ENCODE measurements at regions not wholly inside any gene's neighbourhood (a gene's known extent, or its start where the extent isn't known, plus 50 kb on each side); places are given as distances from the start of the nearest gene placed in this dataset.

DNA sequence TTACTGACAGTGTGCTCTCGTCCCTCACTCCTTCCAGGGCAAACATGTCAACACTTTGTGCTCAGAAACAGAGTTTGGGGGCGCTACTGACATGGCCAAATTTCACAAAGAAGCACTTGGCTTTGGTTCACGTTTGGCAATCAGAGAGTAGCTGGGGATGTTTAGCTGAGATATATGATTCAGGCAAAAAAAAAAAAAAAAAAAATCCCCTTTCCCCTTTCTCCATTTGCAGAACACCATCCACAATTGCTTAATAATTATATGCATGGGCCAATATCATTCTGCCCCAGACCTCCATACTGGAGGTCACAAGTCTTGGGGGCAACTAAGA is 128.4 kb upstream of the ADGRF1 start:
- no peak for TF ChIP-seq CTCF (IDR thresholded peaks at IDR 0.05; ENCODE audit: unreplicated experiment)
- no peaks in the 10 kb centered on the region for H3K27me3 Mint-ChIP-seq (ENCODE audit: unreplicated experiment)
- DNase-seq (ENCODE audit: low spot score), result no peak
- no peaks in the 10 kb centered on the region for H3K36me3 Mint-ChIP-seq (ENCODE audit: low read depth, unreplicated experiment)
- no peaks in the 10 kb centered on the region for H3K9me3 Mint-ChIP-seq (ENCODE audit: unreplicated experiment)
- peaks cover 8% of the 10 kb centered on the region for H3K4me1 Mint-ChIP-seq (ENCODE audit: unreplicated experiment)
- no peak overlapping the region for H3K27ac Mint-ChIP-seq (ENCODE audit: unreplicated experiment)
- H3K4me3 Mint-ChIP-seq (ENCODE audit: unreplicated experiment), result no peak overlapping the region

GRCh38 chr6:47169785-47170616 is 127.9 kb upstream of the ADGRF1 start:
- Mint-ChIP-seq H3K36me3 (ENCODE audit: low read depth, unreplicated experiment) (no peaks in the 10 kb centered on the region), H3K4me3 (ENCODE audit: unreplicated experiment) (no peak overlapping the region), H3K9me3 (ENCODE audit: unreplicated experiment) (no peaks in the 10 kb centered on the region), H3K4me1 (ENCODE audit: unreplicated experiment) (peaks cover 8% of the 10 kb centered on the region), H3K27ac (ENCODE audit: unreplicated experiment) (no peak overlapping the region), H3K27me3 (ENCODE audit: unreplicated experiment) (no peaks in the 10 kb centered on the region)
- TF ChIP-seq CTCF (IDR thresholded peaks at IDR 0.05; ENCODE audit: unreplicated experiment), result no peak
- no peak for DNase-seq (ENCODE audit: low spot score)

DNA sequence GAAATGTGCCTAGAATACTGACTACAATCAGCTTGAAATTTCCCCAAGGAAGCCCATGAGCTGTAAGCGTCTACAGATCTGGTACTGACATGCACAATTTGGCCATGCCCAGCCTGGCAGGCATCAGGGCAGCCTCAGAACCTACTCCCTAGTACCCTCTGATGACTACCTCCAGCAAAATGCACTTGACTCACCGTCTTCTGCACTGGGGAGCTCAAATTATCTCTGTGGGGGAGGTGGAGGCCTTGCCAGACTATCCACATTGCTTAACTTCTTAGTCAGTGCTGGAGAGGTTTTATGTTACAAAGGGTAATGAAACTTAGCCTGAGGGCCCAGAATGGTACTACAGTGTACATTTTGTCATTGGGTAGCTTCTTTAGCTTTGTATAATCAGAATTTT is 126.0 kb upstream of the ADGRF1 start:
- no peak for TF ChIP-seq CTCF (IDR thresholded peaks at IDR 0.05; ENCODE audit: unreplicated experiment)
- H3K9me3 Mint-ChIP-seq (ENCODE audit: unreplicated experiment), result no peaks in the 10 kb centered on the region
- H3K4me3 Mint-ChIP-seq (ENCODE audit: unreplicated experiment), result no peak overlapping the region
- H3K27ac Mint-ChIP-seq (ENCODE audit: unreplicated experiment), result no peak overlapping the region
- no peaks in the 10 kb centered on the region for H3K27me3 Mint-ChIP-seq (ENCODE audit: unreplicated experiment)
- H3K4me1 Mint-ChIP-seq (ENCODE audit: unreplicated experiment), result peaks cover 8% of the 10 kb centered on the region
- H3K36me3 Mint-ChIP-seq (ENCODE audit: low read depth, unreplicated experiment), result no peaks in the 10 kb centered on the region
- no peak for DNase-seq (ENCODE audit: low spot score)

- H3K27ac Mint-ChIP-seq (ENCODE audit: unreplicated experiment), result no peak overlapping the region
- no peaks in the 10 kb centered on the region for H3K27me3 Mint-ChIP-seq (ENCODE audit: unreplicated experiment)
- H3K9me3 Mint-ChIP-seq (ENCODE audit: unreplicated experiment), result no peaks in the 10 kb centered on the region
- TF ChIP-seq CTCF (IDR thresholded peaks at IDR 0.05; ENCODE audit: unreplicated experiment), result no peak
- DNase-seq (ENCODE audit: low spot score), result no peak
- no peaks in the 10 kb centered on the region for H3K36me3 Mint-ChIP-seq (ENCODE audit: low read depth, unreplicated experiment)
- no peak overlapping the region for H3K4me3 Mint-ChIP-seq (ENCODE audit: unreplicated experiment)
- peaks cover 8% of the 10 kb centered on the region for H3K4me1 Mint-ChIP-seq (ENCODE audit: unreplicated experiment)
Measured at GRCh38 chr6:47165918-47166317, 123.8 kb upstream of the ADGRF1 start.

GRCh38 chr6:47164877-47165276 is 122.7 kb upstream of the ADGRF1 start:
- Mint-ChIP-seq H3K36me3 (ENCODE audit: low read depth, unreplicated experiment) (no peaks in the 10 kb centered on the region), H3K9me3 (ENCODE audit: unreplicated experiment) (no peaks in the 10 kb centered on the region), H3K4me1 (ENCODE audit: unreplicated experiment) (peaks cover 2% of the 10 kb centered on the region), H3K27me3 (ENCODE audit: unreplicated experiment) (no peaks in the 10 kb centered on the region), H3K4me3 (ENCODE audit: unreplicated experiment) (no peak overlapping the region), H3K27ac (ENCODE audit: unreplicated experiment) (no peak overlapping the region)
- DNase-seq (ENCODE audit: low spot score), result no peak
- no peak for TF ChIP-seq CTCF (IDR thresholded peaks at IDR 0.05; ENCODE audit: unreplicated experiment)

Measured in endothelial cell (in vitro differentiated cells).